K562 (cell line): ENCODE measurements at regions not wholly inside any gene's neighbourhood (a gene's known extent, or its start where the extent isn't known, plus 50 kb on each side); places are given as distances from the start of the nearest gene placed in this dataset.

Experiments
- ATAC-seq: fragments of 200-7000 bp; cut with Tn5 transposase; 3 replicates; pipeline ENCODE4 v1.9.1; 2020; ENCODE audit warnings: moderate library complexity
- BruUV-seq: library from RNA; stranded (reverse); fragments of 400-500 nt; replicated peaks from 2 replicates; lab custom pipeline; 2021; lab: Mats Ljungman, UMichigan
- CTCF ChIA-PET: fragments of 300-600 bp; formaldehyde crosslinking; extraction: SDS; loops from one replicate; lab custom pipeline; 2021; ENCODE audit warnings: low intra/inter-chr PET ratio; lab: Yijun Ruan, JAX
- POLR2A ChIA-PET: fragments of 300-600, 350-650 bp; sonication (Branson Sonifier 250); formaldehyde crosslinking; extraction: SDS; loops from one replicate; lab custom pipeline; 2021; ENCODE audit warnings: antibody characterized with exemption, inconsistent platforms; lab: Yijun Ruan, JAX
- DNase-seq, 4 experiments: peaks; one replicate each; pipeline versions ENCODE4 v3.0.0 to v3.0.0-alpha.2; 2011 to 2018; ENCODE audit warnings: low spot score in 3 of 4, mixed read lengths in 3 of 4; ENCODE audit errors: extremely low read depth in 1 of 4
- FAIRE-seq: peaks from 2 replicates; lab custom pipeline; 2011; peaks lifted over from hg19 to GRCh38; lab: Jason Lieb, UNC
- H2AFZ ChIP-seq: 2 replicates; pipeline ENCODE4 v1.6.0; 2011; ENCODE audit warnings: low read depth, low read length, control low read depth, inconsistent platforms
- H3K27ac ChIP-seq: fragments of 200-600 bp; 3 replicates; pipeline ENCODE4 v1.8.0; 2011; ENCODE audit warnings: low read depth, mild to moderate bottlenecking, control low read depth, inconsistent platforms, low read length, moderate library complexity, mixed read lengths; ENCODE audit errors: extremely low read depth
- H3K27me3 ChIP-seq, 2 experiments: fragments of 300-600 bp in 1 of 2; 2 replicates in 1 of 2; 3 replicates in 1 of 2; pipeline versions ENCODE4 v1.6.0 to v1.8.0; 2011; ENCODE audit warnings: inconsistent platforms in 2 of 2, low read length in 2 of 2, mild to moderate bottlenecking in 1 of 2, mixed read lengths in 1 of 2, moderate library complexity in 1 of 2; ENCODE audit not compliant: control insufficient read depth in 2 of 2, insufficient read depth in 2 of 2
- H3K36me3 ChIP-seq: fragments of 300-600 bp; 3 replicates; pipeline ENCODE4 v1.8.0; 2011; ENCODE audit warnings: mild to moderate bottlenecking, low read length, inconsistent platforms; ENCODE audit not compliant: control insufficient read depth, insufficient read depth
- H3K4me1 ChIP-seq, 2 experiments: fragments of 200-600 bp in 1 of 2; replicated peaks in 1 of 2; 2 replicates in 1 of 2; 3 replicates in 1 of 2; pipeline versions ENCODE4 v1.5.1 to v1.8.0; 2011; ENCODE audit warnings: inconsistent platforms in 2 of 2, low read length in 2 of 2, mild to moderate bottlenecking in 1 of 2, mixed read lengths in 1 of 2, moderate library complexity in 1 of 2; ENCODE audit not compliant: control insufficient read depth in 2 of 2, insufficient read depth in 2 of 2
- H3K4me2 ChIP-seq: 2 replicates; pipeline ENCODE4 v1.6.1; 2011; ENCODE audit warnings: low read length, control low read depth, inconsistent platforms, mixed read lengths; ENCODE audit not compliant: insufficient read depth
- H3K4me3 ChIP-seq: fragments of 200-600 bp; sonication (generic), shearing (Covaris generic); 2 replicates; pipeline ENCODE4 v1.5.1; 2016; ENCODE audit warnings: control low read depth, inconsistent platforms
- H3K79me2 ChIP-seq: fragments of 200-600 bp; 3 replicates; pipeline ENCODE4 v1.8.0; 2011; ENCODE audit warnings: low read length, inconsistent platforms; ENCODE audit not compliant: control insufficient read depth, insufficient read depth
- H3K9ac ChIP-seq, 2 experiments: 2 replicates each; pipeline versions ENCODE4 v1.6.0 to v1.6.1; 2011; ENCODE audit warnings: low read depth in 2 of 2, low read length in 2 of 2, control low read depth in 1 of 2, inconsistent platforms in 1 of 2, mild to moderate bottlenecking in 1 of 2, mixed read lengths in 1 of 2; ENCODE audit not compliant: insufficient read depth in 1 of 2
- H3K9me1 ChIP-seq: one replicate; pipeline ENCODE4 v1.6.0; 2011; ENCODE audit warnings: inconsistent platforms, mild to moderate bottlenecking, low read length, moderate library complexity; ENCODE audit not compliant: control insufficient read depth, insufficient read depth
- H3K9me3 ChIP-seq: replicated peaks from 2 replicates; pipeline ENCODE4 v1.5.1; 2011; ENCODE audit warnings: low read depth, low read length, inconsistent platforms; ENCODE audit not compliant: control insufficient read depth, insufficient read depth
- H4K20me1 ChIP-seq: replicated peaks from 2 replicates; pipeline ENCODE4 v1.6.1; 2011; ENCODE audit warnings: low read length, inconsistent platforms, mixed read lengths; ENCODE audit not compliant: control insufficient read depth, insufficient read depth
- CEBPG ChIP-seq, 3 experiments: fragments of 200-800 bp in 1 of 3; sonication (Bioruptor generic) in 1 of 3; sonication (generic) in 1 of 3; formaldehyde crosslinking in 1 of 3; IDR thresholded peaks in 2 of 3; conservative IDR thresholded peaks in 1 of 3; 2 replicates each; pipeline versions ENCODE4 v1.6.1 to v1.8.0; 2016 to 2022; ENCODE audit warnings: missing compliant biosample characterization in 2 of 3, missing genetic modification characterization in 2 of 3, mild to moderate bottlenecking in 1 of 3, missing genetic modification reagents in 1 of 3
- FOXP1 ChIP-seq: sonication (generic); formaldehyde crosslinking; IDR thresholded peaks from 2 replicates; pipeline ENCODE4 v1.8.0; 2022; ENCODE audit warnings: mild to moderate bottlenecking, missing genetic modification reagents
- GATAD2B ChIP-seq: fragments of 450-650 bp; IDR thresholded peaks from 2 replicates; pipeline ENCODE4 v1.6.1; 2017; ENCODE audit warnings: mild to moderate bottlenecking, borderline replicate concordance
- HIVEP1 ChIP-seq: fragments of 250-450 bp; sonication (Bioruptor Pico); IDR thresholded peaks from 2 replicates; pipeline ENCODE4 v1.4.0; 2020; ENCODE audit warnings: mild to moderate bottlenecking
- PHTF2 ChIP-seq: fragments of 250-450 bp; sonication (Bioruptor Pico); IDR thresholded peaks from 2 replicates; pipeline ENCODE4 v1.5.0; 2021; ENCODE audit warnings: mild to moderate bottlenecking
- ZFPM2 ChIP-seq: fragments of 250-450 bp; sonication (Bioruptor Pico); IDR thresholded peaks from 2 replicates; pipeline ENCODE4 v1.5.1; 2022; ENCODE audit warnings: mild to moderate bottlenecking
- ZNF444 ChIP-seq: fragments of 250-450 bp; sonication (Bioruptor Pico); IDR thresholded peaks from 2 replicates; pipeline ENCODE4 v1.4.0; 2020; ENCODE audit warnings: mild to moderate bottlenecking, moderate library complexity
- ZNF57 ChIP-seq: fragments of 450-650 bp; formaldehyde crosslinking; IDR thresholded peaks from 2 replicates; pipeline ENCODE4 v1.4.0; 2020; ENCODE audit warnings: mild to moderate bottlenecking, moderate library complexity
- ZNF589 ChIP-seq: fragments of 200-800 bp; sonication (Bioruptor generic); IDR thresholded peaks from 2 replicates; pipeline ENCODE4 v1.6.1; 2016; ENCODE audit warnings: low read depth, missing genetic modification characterization, missing compliant biosample characterization
- WGBS: fragments of 100-300 bp; shearing (Covaris generic); methylation state at CpG from one replicate; pipeline ENCODE4 v1.1.6; 2016; ENCODE audit warnings: low coverage, mixed read lengths; ENCODE audit not compliant: insufficient coverage; ENCODE audit errors: missing lambda C conversion rate; 5-methylcytosine and 5-hydroxymethylcytosine counted together
- in situ Hi-C: fragments of 300-500 bp; cut with MboI; formaldehyde crosslinking; loops from 4 replicates; pipeline ENCODE4 v1.15.0; 2018; ENCODE audit warnings: inconsistent platforms, mixed read lengths
- intact Hi-C: fragments of 100-400 bp; cut with micrococcal nuclease; formaldehyde crosslinking; loops from 2 replicates; pipeline ENCODE4 v1.14.2; 2022
- TF ChIP-seq, protein P1 (sequence below): fragments of 450-650 bp; formaldehyde crosslinking; IDR thresholded peaks from 2 replicates; pipeline ENCODE4 v1.4.0; 2020; ENCODE audit warnings: mild to moderate bottlenecking, moderate library complexity
- TF ChIP-seq, protein P2 (sequence below): fragments of 250-450 bp; sonication (Bioruptor Pico); IDR thresholded peaks from 2 replicates; pipeline ENCODE4 v1.5.0; 2020; ENCODE audit warnings: mild to moderate bottlenecking

- H3K9me3 ChIP-seq = no peaks in the 10 kb centered on the region
- intact Hi-C loops = no loop called here
- FAIRE-seq = no peak
- H2AFZ ChIP-seq = no peak overlapping the region
- BruUV-seq = no TSS peak
- no peak overlapping the region for H3K27ac ChIP-seq
- 8% methylated on average over 1 of the region's 1 CpG for WGBS
- ATAC-seq = no peak
- POLR2A ChIA-PET = no interaction called here
- no peak overlapping the region for H3K4me2 ChIP-seq
- CTCF ChIA-PET = interaction anchor here (0.6 kb wide), 1 partner anchor 396 kb away, joined by 3 read pairs; no protein-coding TSS in a partner anchor
- TF ChIP-seq CEBPG (CRISPR knock-in tag; IDR thresholded peaks at IDR 0.05) = no peak
- TF ChIP-seq CEBPG (tag; conservative IDR thresholded peaks at IDR 0.05 in 1 of 2, IDR thresholded peaks at IDR 0.05 in 1 of 2) = peak; percentile 7 to 89; a peak in 2 of 4 replicates
- no peak for TF ChIP-seq ZNF589 (CRISPR knock-in tag)
- TF ChIP-seq, all 486 proteins: peak for 1
- H3K27me3 ChIP-seq = no peaks in the 10 kb centered on the region
- no peak overlapping the region for H3K9ac ChIP-seq
- H3K4me1 ChIP-seq = no peaks in the 10 kb centered on the region
- in situ Hi-C loops = loop anchor here (25.0 kb wide), 1 partner anchor 1638 kb away; no protein-coding TSS in a partner anchor
- H3K36me3 ChIP-seq = no peaks in the 10 kb centered on the region
- no peaks in the 10 kb centered on the region for H3K9me1 ChIP-seq
- H3K79me2 ChIP-seq = no peaks in the 10 kb centered on the region
- no peak overlapping the region for H3K4me3 ChIP-seq
- no peaks in the 10 kb centered on the region for H4K20me1 ChIP-seq
- DNase-seq = no peak
Measured at GRCh38 chr6:145199961-145200360, 535.4 kb downstream of the EPM2A start.

DNA sequence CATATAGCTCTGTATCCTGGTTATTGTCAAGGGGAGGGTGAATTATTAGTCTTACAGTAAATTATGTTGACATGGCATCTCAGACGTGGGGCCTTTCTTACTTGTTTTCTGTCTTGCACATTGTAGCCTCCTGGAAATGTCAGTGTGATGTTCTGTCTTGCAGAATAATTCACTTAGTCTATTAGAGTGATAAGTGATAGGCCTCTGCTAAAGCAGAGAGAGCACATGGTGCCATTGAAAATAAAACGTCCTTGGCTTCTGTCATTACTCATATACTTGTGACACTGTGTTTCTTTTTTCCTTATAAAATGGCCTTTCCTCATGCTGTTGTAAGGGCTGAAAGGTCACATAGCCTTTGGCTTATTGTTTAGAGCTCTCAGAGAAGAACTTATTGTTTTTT lies 531.0 kb downstream of the EPM2A start:
- no peak overlapping the region for H2AFZ ChIP-seq
- no TSS peak for BruUV-seq
- H3K27ac ChIP-seq = no peak overlapping the region
- intact Hi-C loops = no loop called here
- in situ Hi-C loops = loop anchor here (25.0 kb wide), 1 partner anchor 1642 kb away; no protein-coding TSS in a partner anchor
- DNase-seq (no peak), FAIRE-seq (no peak), ATAC-seq (no peak)
- 3% methylated on average over 2 of the region's 2 CpGs for WGBS
- no peaks in the 10 kb centered on the region for H3K4me1 ChIP-seq
- TF ChIP-seq, protein P1, sequence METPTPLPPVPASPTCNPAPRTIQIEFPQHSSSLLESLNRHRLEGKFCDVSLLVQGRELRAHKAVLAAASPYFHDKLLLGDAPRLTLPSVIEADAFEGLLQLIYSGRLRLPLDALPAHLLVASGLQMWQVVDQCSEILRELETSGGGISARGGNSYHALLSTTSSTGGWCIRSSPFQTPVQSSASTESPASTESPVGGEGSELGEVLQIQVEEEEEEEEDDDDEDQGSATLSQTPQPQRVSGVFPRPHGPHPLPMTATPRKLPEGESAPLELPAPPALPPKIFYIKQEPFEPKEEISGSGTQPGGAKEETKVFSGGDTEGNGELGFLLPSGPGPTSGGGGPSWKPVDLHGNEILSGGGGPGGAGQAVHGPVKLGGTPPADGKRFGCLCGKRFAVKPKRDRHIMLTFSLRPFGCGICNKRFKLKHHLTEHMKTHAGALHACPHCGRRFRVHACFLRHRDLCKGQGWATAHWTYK (CRISPR knock-in tag) = no peak
- no peak for TF ChIP-seq HIVEP1 (CRISPR knock-in tag)
- TF ChIP-seq ZNF57 (CRISPR knock-in tag) = no peak
- no peak for TF ChIP-seq FOXP1
- no peak for TF ChIP-seq PHTF2 (CRISPR knock-in tag)
- TF ChIP-seq ZNF444 (CRISPR knock-in tag) = no peak
- no peak for TF ChIP-seq ZFPM2 (CRISPR knock-in tag)
- no peak for TF ChIP-seq GATAD2B
- TF ChIP-seq, protein P2, sequence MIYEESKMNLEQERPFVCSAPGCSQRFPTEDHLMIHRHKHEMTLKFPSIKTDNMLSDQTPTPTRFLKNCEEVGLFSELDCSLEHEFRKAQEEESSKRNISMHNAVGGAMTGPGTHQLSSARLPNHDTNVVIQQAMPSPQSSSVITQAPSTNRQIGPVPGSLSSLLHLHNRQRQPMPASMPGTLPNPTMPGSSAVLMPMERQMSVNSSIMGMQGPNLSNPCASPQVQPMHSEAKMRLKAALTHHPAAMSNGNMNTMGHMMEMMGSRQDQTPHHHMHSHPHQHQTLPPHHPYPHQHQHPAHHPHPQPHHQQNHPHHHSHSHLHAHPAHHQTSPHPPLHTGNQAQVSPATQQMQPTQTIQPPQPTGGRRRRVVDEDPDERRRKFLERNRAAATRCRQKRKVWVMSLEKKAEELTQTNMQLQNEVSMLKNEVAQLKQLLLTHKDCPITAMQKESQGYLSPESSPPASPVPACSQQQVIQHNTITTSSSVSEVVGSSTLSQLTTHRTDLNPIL = no peak
- no peaks in the 10 kb centered on the region for H3K79me2 ChIP-seq
- no peaks in the 10 kb centered on the region for H3K9me1 ChIP-seq
- H4K20me1 ChIP-seq = no peaks in the 10 kb centered on the region
- no peak overlapping the region for H3K9ac ChIP-seq
- ChIA-PET CTCF (no interaction called here), POLR2A (no interaction called here)
- H3K4me3 ChIP-seq = no peak overlapping the region
- H3K36me3 ChIP-seq = no peaks in the 10 kb centered on the region
- no peaks in the 10 kb centered on the region for H3K9me3 ChIP-seq
- H3K27me3 ChIP-seq = no peaks in the 10 kb centered on the region
- no peak overlapping the region for H3K4me2 ChIP-seq
